ENCODE measurements at regions not wholly inside any gene's neighbourhood (a gene's known extent, or its start where the extent isn't known, plus 50 kb on each side); places are given as distances from the start of the nearest gene placed in this dataset.

DNA sequence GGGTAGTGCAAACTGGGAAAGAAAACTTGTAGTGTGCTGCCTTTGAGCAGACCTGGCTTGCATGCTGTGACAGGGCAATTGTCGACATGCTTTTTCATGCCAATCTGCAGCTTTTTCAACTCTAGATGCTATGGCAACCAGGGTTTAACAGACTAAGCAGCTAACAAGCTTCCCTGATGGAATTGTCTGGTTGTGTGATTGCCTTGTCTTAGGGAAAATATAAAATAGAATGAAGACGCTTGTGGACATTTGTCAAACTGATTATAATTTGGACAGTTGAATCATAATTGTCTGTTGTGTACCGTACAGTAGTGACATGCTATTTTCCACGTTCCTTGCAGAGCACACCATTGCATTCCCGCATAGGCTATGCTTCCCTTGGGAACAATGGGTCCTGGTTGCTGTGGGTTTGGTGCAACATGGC lies 113.0 kb downstream of the FOXG1 start:
- no peak overlapping the region for H3K27ac Mint-ChIP-seq (ENCODE audit: unreplicated experiment)

DNA sequence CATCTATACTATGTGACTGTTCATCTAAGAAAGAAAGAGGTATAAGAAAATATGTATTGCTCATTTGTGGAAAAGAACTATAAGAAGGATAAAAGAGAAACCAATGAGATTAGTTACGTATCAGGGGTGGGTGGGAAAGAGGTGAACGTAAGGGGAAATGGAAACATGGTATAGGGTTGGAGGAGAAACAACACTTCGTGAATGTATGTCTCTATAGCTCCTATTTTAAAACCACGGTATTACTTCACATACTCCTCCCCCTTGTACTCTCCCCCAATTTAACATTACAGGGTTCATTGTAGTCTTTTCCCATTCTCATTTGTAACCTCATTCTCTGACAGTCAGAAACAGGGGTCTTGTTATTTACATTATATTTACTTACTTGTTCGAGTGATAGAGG lies 120.4 kb downstream of the FOXG1 start:
- Mint-ChIP-seq H3K27me3 (ENCODE audit: low read depth) (no peaks in the 10 kb centered on the region), H3K27ac (ENCODE audit: unreplicated experiment) (no peak overlapping the region), H3K4me1 (no peaks in the 10 kb centered on the region), H3K4me3 (no peak overlapping the region), H3K9me3 (peaks cover 11% of the 10 kb centered on the region), H3K36me3 (ENCODE audit: low read depth) (peaks cover 4% of the 10 kb centered on the region)
- DNase-seq (ENCODE audit: low read depth, low spot score) = no peak
- TF ChIP-seq, protein P1, sequence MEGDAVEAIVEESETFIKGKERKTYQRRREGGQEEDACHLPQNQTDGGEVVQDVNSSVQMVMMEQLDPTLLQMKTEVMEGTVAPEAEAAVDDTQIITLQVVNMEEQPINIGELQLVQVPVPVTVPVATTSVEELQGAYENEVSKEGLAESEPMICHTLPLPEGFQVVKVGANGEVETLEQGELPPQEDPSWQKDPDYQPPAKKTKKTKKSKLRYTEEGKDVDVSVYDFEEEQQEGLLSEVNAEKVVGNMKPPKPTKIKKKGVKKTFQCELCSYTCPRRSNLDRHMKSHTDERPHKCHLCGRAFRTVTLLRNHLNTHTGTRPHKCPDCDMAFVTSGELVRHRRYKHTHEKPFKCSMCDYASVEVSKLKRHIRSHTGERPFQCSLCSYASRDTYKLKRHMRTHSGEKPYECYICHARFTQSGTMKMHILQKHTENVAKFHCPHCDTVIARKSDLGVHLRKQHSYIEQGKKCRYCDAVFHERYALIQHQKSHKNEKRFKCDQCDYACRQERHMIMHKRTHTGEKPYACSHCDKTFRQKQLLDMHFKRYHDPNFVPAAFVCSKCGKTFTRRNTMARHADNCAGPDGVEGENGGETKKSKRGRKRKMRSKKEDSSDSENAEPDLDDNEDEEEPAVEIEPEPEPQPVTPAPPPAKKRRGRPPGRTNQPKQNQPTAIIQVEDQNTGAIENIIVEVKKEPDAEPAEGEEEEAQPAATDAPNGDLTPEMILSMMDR (conservative IDR thresholded peaks at IDR 0.05) = no peak

More for the DNA sequence above, 113.0 kb downstream of the FOXG1 start:
- TF ChIP-seq, protein P1 (conservative IDR thresholded peaks at IDR 0.05) = no peak
- no peaks in the 10 kb centered on the region for H3K9me3 Mint-ChIP-seq
- no peaks in the 10 kb centered on the region for H3K36me3 Mint-ChIP-seq (ENCODE audit: low read depth)
- H3K4me1 Mint-ChIP-seq = no peaks in the 10 kb centered on the region
- H3K4me3 Mint-ChIP-seq = no peak overlapping the region
- no peak for DNase-seq (ENCODE audit: low read depth, low spot score)
- no peaks in the 10 kb centered on the region for H3K27me3 Mint-ChIP-seq (ENCODE audit: low read depth)

GRCh38 chr14:28895389-28895788 lies 128.8 kb downstream of the FOXG1 start:
- no peaks in the 10 kb centered on the region for H3K36me3 Mint-ChIP-seq (ENCODE audit: low read depth)
- no peak overlapping the region for H3K4me3 Mint-ChIP-seq
- H3K27ac Mint-ChIP-seq (ENCODE audit: unreplicated experiment) = no peak overlapping the region
- no peaks in the 10 kb centered on the region for H3K27me3 Mint-ChIP-seq (ENCODE audit: low read depth)
- DNase-seq (ENCODE audit: low read depth, low spot score) = no peak
- H3K4me1 Mint-ChIP-seq = no peaks in the 10 kb centered on the region
- no peaks in the 10 kb centered on the region for H3K9me3 Mint-ChIP-seq
- TF ChIP-seq, protein P1 (conservative IDR thresholded peaks at IDR 0.05) = no peak

DNA sequence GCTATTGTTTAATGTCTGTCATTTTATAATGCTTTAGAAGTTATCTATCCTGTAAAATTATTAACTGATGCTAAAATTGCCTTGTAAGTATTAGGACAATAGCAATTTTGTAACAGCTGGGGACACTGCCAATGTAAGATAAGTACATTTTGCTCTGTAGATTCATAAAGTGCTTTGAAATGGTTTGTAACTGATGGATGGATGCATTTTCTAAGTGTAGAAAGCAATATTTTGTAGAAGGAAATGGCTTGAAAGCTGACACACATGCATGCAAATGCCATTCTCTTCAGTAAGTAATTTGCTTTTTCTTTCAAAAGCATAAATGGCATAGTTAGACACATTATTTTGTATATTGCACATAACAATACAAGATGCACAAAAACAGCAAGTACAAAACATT lies 129.8 kb downstream of the FOXG1 start:
- TF ChIP-seq, protein P1 (conservative IDR thresholded peaks at IDR 0.05) = no peak
- no peak for DNase-seq (ENCODE audit: low read depth, low spot score)
- no peaks in the 10 kb centered on the region for H3K4me1 Mint-ChIP-seq
- H3K36me3 Mint-ChIP-seq (ENCODE audit: low read depth) = no peaks in the 10 kb centered on the region
- no peaks in the 10 kb centered on the region for H3K9me3 Mint-ChIP-seq
- no peak overlapping the region for H3K4me3 Mint-ChIP-seq
- no peak overlapping the region for H3K27ac Mint-ChIP-seq (ENCODE audit: unreplicated experiment)
- H3K27me3 Mint-ChIP-seq (ENCODE audit: low read depth) = no peaks in the 10 kb centered on the region

GRCh38 chr14:28901631-28902030 lies 135.0 kb downstream of the FOXG1 start:
- no peaks in the 10 kb centered on the region for H3K36me3 Mint-ChIP-seq (ENCODE audit: low read depth)
- no peaks in the 10 kb centered on the region for H3K4me1 Mint-ChIP-seq
- TF ChIP-seq, protein P1 (conservative IDR thresholded peaks at IDR 0.05) = no peak
- no peak overlapping the region for H3K27ac Mint-ChIP-seq (ENCODE audit: unreplicated experiment)
- H3K27me3 Mint-ChIP-seq (ENCODE audit: low read depth) = peaks cover 5% of the 10 kb centered on the region
- no peak for DNase-seq (ENCODE audit: low read depth, low spot score)
- H3K4me3 Mint-ChIP-seq = no peak overlapping the region
- H3K9me3 Mint-ChIP-seq = no peaks in the 10 kb centered on the region

DNA sequence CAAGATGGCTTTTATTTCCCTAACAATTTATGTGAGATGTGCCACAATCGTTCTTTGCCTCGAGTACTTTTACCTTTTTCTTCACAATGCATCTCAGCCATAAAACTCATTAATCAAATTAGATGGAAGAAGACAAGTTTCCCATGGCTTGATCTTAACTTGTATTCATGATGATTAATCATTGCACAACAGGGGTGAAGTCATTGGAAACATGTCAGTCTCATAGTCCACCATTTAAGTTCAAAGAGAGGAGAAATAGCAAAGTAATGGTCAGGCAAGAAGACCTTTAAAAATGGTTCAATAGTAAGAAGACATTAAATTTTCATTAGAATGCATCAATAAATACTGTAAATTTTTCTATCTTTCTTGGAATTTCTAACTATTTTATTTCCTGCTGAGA lies 136.3 kb downstream of the FOXG1 start:
- DNase-seq (ENCODE audit: low read depth, low spot score) = no peak
- H3K36me3 Mint-ChIP-seq (ENCODE audit: low read depth) = no peaks in the 10 kb centered on the region
- H3K27ac Mint-ChIP-seq (ENCODE audit: unreplicated experiment) = no peak overlapping the region
- H3K27me3 Mint-ChIP-seq (ENCODE audit: low read depth) = peaks cover 7% of the 10 kb centered on the region
- no peaks in the 10 kb centered on the region for H3K4me1 Mint-ChIP-seq
- peaks cover 5% of the 10 kb centered on the region for H3K9me3 Mint-ChIP-seq
- TF ChIP-seq, protein P1 (conservative IDR thresholded peaks at IDR 0.05) = no peak
- H3K4me3 Mint-ChIP-seq = no peak overlapping the region
